Loucy (cell line): ENCODE measurements at regions not wholly inside any gene's neighbourhood (a gene's known extent, or its start where the extent isn't known, plus 50 kb on each side); places are given as distances from the start of the nearest gene placed in this dataset.

Source experiments
- H2AFZ ChIP-seq: fragments of 200-600 bp; sonication (generic); 2 replicates; pipeline ENCODE4 v1.6.0; 2016; ENCODE audit warnings: antibody characterized with exemption, mild to moderate bottlenecking, low read length, moderate library complexity
- H3F3A ChIP-seq: fragments of 200-600 bp; 2 replicates; pipeline ENCODE4 v1.6.0; 2016; ENCODE audit warnings: antibody characterized with exemption, low read depth, mild to moderate bottlenecking
- H3K27me3 ChIP-seq: fragments of 200-600 bp; sonication (generic); 2 replicates; pipeline ENCODE4 v1.6.1; 2014; ENCODE audit warnings: low read length, mild to moderate bottlenecking; ENCODE audit not compliant: insufficient read depth, poor library complexity, severe bottlenecking
- H3K36me3 ChIP-seq: fragments of 200-600 bp; sonication (generic); 2 replicates; pipeline ENCODE4 v1.6.1; 2016; ENCODE audit warnings: low read length; ENCODE audit not compliant: insufficient read depth
- H3K4me1 ChIP-seq: fragments of 200-600 bp; sonication (generic); 2 replicates; pipeline ENCODE4 v1.5.1; 2014; ENCODE audit warnings: low read length, mild to moderate bottlenecking; ENCODE audit not compliant: insufficient read depth, poor library complexity, severe bottlenecking
- H3K4me2 ChIP-seq: fragments of 200-600 bp; sonication (generic); 2 replicates; pipeline ENCODE4 v1.6.0; 2014; ENCODE audit warnings: antibody characterized with exemption, low read length, low read depth, mild to moderate bottlenecking; ENCODE audit not compliant: poor library complexity, severe bottlenecking
- H3K4me3 ChIP-seq: fragments of 200-600 bp; sonication (generic); 2 replicates; pipeline ENCODE4 v1.5.1; 2014; ENCODE audit warnings: low read length, mild to moderate bottlenecking, mixed read lengths; ENCODE audit not compliant: poor library complexity, severe bottlenecking
- H3K79me2 ChIP-seq: fragments of 200-600 bp; sonication (generic); 2 replicates; pipeline ENCODE4 v1.6.1; 2014; ENCODE audit warnings: low read length; ENCODE audit not compliant: insufficient read depth
- H3K9ac ChIP-seq: fragments of 200-600 bp; sonication (generic); 2 replicates; pipeline ENCODE4 v1.6.0; 2014; ENCODE audit warnings: mild to moderate bottlenecking, low read depth, low read length, moderate library complexity; ENCODE audit not compliant: poor library complexity, severe bottlenecking
- H3K9me2 ChIP-seq: fragments of 200-600 bp; sonication (generic); replicated peaks from 2 replicates; pipeline ENCODE4 v1.6.1; 2016; ENCODE audit warnings: low read depth, low read length, mixed read lengths
- H3K9me3 ChIP-seq: fragments of 200-600 bp; sonication (generic); 2 replicates; pipeline ENCODE4 v1.6.1; 2014; ENCODE audit warnings: mild to moderate bottlenecking, antibody characterized with exemption, low read length, low read depth; ENCODE audit not compliant: insufficient read depth
- H4K20me1 ChIP-seq: fragments of 200-600 bp; sonication (generic); 2 replicates; pipeline ENCODE4 v1.6.0; 2014; ENCODE audit warnings: antibody characterized with exemption, low read length, mild to moderate bottlenecking; ENCODE audit not compliant: insufficient read depth, poor library complexity, severe bottlenecking
- EZH2phosphoT487 ChIP-seq: fragments of 200-600 bp; IDR thresholded peaks from 2 replicates; pipeline ENCODE4 v1.6.1; 2018; ENCODE audit warnings: antibody characterized with exemption, mild to moderate bottlenecking, moderate library complexity, borderline replicate concordance
- TF ChIP-seq, protein P1 (sequence below): fragments of 200-600 bp; sonication (generic); conservative IDR thresholded peaks from 2 replicates; pipeline ENCODE4 v1.5.1; 2014; ENCODE audit warnings: mild to moderate bottlenecking, antibody characterized with exemption, low read length

- Histone ChIP-seq H4K20me1 (no peaks in the 10 kb centered on the region), H2AFZ (no peak overlapping the region), H3K27me3 (peaks cover 6% of the 10 kb centered on the region), H3K79me2 (no peaks in the 10 kb centered on the region), H3K36me3 (no peaks in the 10 kb centered on the region), H3K4me2 (no peak overlapping the region), H3K4me1 (no peaks in the 10 kb centered on the region), H3K4me3 (no peak overlapping the region), H3K9me2 (no peaks in the 10 kb centered on the region), H3K9me3 (no peaks in the 10 kb centered on the region), H3K9ac (no peak overlapping the region), H3F3A (no peaks in the 10 kb centered on the region)
- TF ChIP-seq, protein P1, sequence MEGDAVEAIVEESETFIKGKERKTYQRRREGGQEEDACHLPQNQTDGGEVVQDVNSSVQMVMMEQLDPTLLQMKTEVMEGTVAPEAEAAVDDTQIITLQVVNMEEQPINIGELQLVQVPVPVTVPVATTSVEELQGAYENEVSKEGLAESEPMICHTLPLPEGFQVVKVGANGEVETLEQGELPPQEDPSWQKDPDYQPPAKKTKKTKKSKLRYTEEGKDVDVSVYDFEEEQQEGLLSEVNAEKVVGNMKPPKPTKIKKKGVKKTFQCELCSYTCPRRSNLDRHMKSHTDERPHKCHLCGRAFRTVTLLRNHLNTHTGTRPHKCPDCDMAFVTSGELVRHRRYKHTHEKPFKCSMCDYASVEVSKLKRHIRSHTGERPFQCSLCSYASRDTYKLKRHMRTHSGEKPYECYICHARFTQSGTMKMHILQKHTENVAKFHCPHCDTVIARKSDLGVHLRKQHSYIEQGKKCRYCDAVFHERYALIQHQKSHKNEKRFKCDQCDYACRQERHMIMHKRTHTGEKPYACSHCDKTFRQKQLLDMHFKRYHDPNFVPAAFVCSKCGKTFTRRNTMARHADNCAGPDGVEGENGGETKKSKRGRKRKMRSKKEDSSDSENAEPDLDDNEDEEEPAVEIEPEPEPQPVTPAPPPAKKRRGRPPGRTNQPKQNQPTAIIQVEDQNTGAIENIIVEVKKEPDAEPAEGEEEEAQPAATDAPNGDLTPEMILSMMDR, result no peak
- TF ChIP-seq EZH2phosphoT487, result no peak
Observed at GRCh38 chr2:221642447-221642846, 70.3 kb upstream of the EPHA4 start.

DNA sequence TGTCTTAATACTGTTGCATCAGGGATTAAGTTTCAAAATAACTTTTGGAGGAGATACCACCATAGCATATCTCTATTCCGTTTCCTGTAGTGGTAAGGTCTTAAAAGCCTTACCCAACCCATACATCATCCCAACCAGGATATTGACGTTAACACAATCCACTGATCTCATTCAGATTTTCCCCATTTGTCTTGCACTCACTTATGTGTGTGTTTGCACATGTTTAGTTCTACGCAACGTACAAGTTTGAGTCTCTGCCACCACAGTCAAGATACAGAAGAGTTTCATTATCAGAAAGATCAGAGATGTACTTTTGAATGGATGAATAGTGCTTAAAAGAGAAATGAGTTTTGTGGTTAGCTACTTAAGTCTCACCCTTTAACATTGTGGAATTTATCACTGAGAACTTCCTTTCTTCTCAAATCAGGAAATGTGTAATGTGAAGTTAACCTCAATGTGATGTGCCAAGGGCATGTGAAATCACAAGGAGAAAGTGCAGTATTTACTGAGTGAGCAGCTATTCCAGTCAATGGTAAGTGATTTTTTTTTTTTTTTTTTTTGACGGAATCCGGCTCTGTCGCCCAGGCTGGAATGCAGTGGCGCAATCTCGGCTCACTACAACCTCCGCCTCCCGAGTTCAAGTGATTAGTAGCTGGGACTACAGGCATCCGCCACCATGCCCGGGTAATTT lies 69.2 kb upstream of the EPHA4 start:
- H3K36me3 ChIP-seq, result no peaks in the 10 kb centered on the region
- no peaks in the 10 kb centered on the region for H3K9me3 ChIP-seq
- H3K4me2 ChIP-seq, result peak overlapping the region; percentile 33
- no peak overlapping the region for H3K4me3 ChIP-seq
- peaks cover 6% of the 10 kb centered on the region for H3K27me3 ChIP-seq
- no peaks in the 10 kb centered on the region for H3K4me1 ChIP-seq
- no peak overlapping the region for H3K9ac ChIP-seq
- TF ChIP-seq EZH2phosphoT487, result no peak
- TF ChIP-seq, protein P1, result no peak
- H3K79me2 ChIP-seq, result no peaks in the 10 kb centered on the region
- no peaks in the 10 kb centered on the region for H3K9me2 ChIP-seq
- no peaks in the 10 kb centered on the region for H3F3A ChIP-seq
- no peak overlapping the region for H2AFZ ChIP-seq
- H4K20me1 ChIP-seq, result no peaks in the 10 kb centered on the region

DNA sequence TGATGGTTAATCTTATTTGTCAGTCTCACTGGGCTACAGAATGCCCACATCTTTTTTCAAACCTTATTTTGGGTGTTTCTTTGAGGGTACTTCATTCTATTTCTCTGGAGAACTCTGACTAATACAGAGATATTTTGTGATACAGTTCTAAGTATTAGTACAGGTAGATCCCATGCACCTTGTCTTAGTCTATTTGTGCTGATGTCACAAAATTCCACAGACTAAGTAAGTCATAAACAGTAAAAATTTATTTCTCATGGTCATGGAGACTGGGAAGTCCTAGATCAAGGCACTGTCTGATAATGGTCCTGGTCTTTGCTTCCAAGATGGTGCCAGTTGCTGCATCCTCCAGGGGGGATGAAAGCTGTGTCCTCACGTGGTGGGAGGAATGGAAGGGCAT lies 68.6 kb upstream of the EPHA4 start:
- Histone ChIP-seq H3K9me2 (no peaks in the 10 kb centered on the region), H3K9ac (no peak overlapping the region), H3K4me2 (peak overlapping the region; percentile 33), H3K36me3 (no peaks in the 10 kb centered on the region), H4K20me1 (no peaks in the 10 kb centered on the region), H3K27me3 (peaks cover 6% of the 10 kb centered on the region), H3K79me2 (no peaks in the 10 kb centered on the region), H3F3A (no peaks in the 10 kb centered on the region), H3K4me3 (no peak overlapping the region), H3K9me3 (no peaks in the 10 kb centered on the region), H3K4me1 (no peaks in the 10 kb centered on the region), H2AFZ (no peak overlapping the region)
- TF ChIP-seq, protein P1, result no peak
- no peak for TF ChIP-seq EZH2phosphoT487
